Dermis blood vessel endothelial cell (primary cell): ENCODE measurements at regions not wholly inside any gene's neighbourhood (a gene's known extent, or its start where the extent isn't known, plus 50 kb on each side); places are given as distances from the start of the nearest gene placed in this dataset.

ENCODE experiments used
- DNase-seq: peaks from one replicate; pipeline ENCODE4 v3.0.0; 2010

DNA sequence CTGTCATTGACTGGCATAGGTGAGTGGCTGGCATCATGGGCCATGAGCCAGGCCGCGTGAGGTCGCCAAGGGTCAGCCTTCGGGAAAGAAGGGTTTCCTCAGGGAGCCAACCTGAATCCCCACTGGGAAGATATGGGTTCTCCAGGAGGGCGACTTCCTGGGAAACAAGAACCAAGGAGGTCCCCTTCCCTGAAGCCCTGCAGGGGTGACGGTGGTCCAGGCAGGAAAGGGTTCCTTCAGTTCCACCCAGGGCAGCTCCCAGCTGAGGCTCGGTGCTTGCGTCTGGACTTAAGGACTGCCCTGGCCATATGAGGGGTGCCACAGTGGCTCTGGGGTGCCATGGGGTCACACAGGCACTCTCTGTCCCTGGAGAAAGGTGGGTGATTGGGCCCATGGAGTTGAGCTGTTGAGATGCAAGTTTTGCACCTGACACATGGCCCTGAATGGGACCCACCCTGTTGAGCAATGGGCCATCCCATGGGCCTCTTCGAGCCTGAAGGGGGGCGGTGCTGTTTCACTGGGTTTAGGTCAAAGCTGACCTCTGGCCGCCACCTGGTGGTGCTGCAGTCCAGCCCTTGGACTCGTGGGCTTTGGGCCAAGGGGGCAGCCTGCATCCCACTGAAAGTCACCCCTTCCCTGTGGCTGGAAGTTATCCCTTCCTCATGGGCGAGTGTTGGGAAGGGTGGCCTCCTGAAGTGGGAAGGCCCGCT lies 228.1 kb downstream of the SNRPN start:
- no peak for DNase-seq

DNA sequence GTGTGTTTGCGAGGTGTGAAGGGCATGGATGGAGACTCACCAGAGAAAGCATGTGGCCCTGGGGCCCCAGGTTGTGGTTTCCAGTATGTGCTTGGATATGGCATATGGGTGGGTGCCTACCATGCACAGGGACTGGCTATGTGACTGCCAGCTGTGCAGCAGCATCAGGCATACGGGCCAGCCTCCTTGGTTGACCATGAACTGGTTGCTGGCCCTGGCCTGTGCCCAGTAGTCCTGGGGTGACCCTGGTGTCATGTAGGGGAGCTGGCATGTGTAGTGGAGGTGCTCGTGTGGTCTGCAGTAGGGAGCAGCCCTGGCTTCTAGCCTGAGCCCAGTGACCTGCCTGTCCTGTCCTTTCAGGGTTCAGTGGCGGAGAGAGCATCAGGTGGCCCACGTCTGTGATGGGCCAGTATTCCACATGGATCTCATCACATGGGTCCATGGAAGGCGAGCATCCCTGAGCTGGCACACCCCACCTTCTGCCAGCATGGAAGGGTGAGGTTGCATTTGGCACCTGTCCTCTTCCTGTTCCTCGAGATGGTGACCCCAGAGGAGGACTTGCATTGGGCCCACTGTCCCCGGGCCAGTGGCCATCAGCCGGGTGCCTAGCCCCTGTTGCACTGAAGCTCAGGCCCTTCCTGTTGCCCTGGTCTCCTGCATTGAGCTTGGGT lies 228.9 kb downstream of the SNRPN start:
- no peak for DNase-seq

DNA sequence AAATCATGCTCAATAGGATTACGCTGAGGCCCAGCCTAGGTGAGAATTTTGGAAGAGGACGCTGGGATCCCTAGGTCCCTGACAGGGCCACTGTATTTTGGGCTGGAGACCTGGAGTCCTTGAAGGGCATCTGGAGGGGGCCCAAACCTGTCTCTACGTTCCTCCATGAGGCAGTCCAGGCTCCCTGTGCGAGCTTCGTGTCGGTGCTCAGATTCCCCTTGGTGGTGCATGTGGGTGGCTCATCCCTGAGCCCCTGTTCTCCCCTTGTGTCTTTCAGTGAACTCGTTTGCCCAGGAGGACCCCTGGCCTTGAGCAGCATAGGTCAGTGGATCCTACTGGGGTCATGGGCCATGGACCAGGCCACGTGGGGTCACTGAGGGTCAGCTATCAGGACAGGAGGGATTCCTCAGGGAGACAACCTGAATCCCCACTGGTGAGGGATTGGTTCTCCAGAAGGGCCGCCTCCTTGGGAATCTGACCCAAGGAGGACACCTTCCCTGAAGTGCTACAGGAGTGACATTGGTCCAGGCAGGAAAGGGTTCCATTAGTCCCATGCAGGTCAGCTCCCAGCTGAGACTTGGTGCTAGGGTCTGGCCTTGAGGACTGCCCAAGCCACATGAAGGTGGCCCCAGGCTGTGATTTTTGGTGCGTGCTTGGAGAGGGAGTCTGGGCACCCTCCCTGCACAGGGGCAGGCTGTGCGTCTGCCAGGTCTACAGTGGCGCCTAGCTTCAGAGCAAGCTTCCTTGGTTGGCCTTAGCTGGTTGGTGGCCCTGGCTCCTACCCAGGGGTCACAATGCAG lies 229.8 kb downstream of the SNRPN start:
- DNase-seq, result no peak

DNA sequence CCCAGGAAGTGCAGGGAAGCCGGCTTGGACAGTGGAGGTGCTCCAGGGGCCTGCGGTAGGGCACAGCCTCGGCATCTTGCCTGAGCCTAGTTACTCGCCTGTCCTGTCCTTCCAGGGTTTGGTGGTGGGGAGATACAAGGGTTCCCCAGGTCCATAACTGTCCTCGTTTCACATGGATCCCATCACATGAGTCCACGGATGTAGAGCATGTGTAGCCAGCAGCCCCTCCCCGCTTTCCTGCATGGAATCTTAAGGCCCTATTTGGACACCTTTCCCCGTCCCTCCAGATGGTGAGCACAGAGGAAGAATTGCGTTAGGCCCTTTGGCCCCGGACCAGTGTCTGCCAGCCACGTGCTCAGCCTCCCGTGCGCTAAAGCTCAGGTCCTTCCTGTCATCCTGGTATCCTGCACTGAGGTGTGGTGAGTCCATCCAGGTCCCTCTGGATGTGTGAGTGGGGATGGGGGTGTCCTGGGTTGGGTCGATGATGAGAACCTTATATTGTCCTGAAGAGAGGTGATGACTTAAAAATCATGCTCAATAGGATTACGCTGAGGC lies 230.4 kb downstream of the SNRPN start:
- no peak for DNase-seq

DNA sequence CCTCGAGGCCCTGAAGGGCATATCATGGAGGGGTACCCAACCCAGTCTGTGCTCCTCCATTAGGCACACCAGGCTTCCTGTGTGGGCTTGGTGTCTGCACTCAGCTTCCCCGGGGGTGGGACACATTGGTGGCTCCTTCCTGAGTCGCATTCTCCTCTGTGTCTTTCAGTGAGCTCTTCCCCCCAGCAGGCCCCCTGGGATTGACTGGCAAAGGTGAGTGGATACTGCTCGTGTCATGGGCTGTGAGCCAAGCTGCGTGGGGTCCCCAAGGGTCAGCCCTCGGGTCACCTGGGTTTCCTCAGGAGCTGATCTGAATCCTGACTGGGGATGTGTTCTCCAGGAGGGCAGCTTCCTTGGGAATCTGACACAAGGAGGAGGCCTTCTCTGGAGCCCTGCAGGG lies 231.0 kb downstream of the SNRPN start:
- DNase-seq, result no peak

DNA sequence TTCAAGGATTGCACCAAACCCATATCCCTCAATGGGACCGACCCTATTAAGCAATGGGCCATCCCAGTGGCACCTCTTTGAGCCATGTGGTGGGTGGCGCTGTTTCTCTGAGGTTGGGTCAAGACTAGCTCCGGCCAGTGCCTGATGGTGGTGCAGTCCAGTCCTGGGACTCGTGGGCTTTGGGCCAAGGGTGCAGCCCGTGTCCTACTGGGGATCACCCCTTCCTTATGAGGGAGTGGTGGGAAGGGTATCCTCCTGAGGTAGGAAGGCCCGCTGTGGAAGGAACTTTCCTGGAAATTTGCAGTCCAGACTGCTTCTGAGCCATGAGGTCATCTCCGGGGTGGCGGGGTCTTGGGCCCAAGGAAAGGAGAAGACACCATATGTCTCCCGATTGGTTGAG lies 231.6 kb downstream of the SNRPN start:
- DNase-seq, result no peak

DNA sequence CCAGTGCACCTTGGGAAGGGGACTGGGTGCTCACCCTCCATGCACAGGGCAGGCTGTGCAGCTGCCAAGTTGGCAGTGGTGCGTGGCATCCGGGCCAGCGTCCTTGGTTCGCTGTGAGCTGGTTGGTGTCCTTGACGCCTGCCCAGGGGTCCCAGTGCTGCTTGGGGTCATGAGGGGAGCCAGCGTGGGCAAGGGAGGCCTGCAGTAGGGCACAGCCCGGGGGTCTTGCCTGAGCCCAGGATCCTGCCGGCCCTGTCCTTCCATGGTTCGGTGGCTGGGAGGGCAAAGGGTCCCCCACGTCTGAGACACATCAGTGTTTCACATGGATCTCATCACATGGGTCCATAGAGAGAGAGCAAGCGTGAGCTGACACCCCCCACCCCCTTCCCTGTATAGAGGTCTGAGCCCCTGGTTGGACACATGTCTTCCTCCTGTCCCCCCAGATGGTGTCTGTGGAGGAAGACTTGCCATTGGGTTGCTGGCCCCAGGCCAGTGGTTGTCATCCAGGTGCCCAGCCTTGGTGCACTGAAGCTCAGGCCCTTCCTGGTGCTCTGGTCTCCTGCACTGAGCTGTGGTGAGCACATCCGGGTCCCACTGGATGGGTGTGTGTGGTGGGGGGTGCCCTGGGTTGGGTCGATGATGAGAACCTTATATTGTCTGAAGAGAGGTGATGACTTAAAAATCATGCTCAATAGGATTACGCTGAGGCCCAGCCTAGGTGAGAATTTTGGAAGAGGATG lies 232.3 kb downstream of the SNRPN start:
- DNase-seq, result no peak

DNA sequence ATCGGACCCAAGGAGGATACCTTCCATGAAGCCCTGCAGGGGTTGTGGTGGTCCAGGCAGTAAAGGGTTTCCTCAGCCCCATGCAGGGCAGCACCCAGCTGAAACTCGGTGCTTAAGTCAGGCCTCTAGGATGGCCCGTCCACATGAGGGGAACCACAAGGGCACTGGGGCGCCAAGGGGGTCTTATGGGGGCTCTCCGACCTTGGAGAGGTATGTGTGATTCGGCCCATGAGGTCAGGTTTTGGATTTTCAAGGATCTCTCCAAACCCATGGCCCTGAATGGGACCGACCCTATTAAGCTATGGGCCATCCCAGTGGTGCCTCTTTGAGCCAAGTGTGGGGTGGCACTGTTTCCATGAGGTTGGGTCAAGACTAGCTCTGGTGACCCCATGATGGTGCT lies 233.3 kb downstream of the SNRPN start:
- DNase-seq, result no peak

DNA sequence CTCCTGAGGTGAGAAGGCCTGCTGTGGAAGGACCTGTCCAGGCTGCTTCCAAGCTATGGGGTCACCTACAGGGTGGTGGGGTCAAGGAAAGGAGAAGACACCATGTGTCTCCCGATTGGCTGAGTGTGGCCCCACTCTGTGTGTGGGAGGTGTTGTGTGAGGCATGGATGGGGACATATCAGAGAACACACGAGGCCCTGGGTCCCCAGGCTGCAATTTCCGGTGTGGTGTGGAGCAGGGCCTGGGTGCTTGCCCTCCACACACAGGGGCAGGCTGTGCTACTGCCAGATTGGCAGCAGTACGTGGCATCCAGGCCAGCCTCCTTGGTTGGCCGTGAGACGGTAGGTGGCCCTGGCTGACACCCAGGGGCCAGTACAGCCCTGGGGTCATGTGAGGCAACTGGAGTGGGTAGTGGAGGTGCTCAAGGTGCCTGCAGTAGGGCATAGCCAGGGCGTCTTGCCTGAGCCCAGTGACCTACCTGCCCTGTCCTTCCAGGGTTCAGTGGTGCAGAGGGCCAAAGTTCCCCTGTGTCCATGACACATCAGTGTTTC lies 233.8 kb downstream of the SNRPN start:
- DNase-seq, result no peak

DNA sequence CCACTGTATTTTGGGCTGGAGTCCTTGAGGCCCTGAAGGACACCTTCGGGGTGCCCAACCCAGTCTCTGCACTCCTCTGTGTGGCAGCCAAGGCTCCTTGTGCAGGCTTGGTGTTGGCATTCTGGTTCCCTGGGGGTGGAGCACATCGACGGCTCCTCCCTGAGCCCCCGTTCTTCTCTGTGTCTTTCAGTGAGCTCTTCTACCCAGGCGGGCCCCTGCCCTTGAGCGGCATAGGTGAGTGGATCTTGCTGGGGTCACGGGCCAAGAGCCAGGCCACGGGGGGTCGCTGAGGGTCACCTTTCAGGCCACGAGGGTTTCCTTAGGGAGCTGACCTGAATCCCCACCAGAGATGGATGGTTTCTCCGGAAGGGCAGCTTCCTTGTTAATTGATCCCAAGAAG lies 234.8 kb downstream of the SNRPN start:
- DNase-seq, result no peak

DNA sequence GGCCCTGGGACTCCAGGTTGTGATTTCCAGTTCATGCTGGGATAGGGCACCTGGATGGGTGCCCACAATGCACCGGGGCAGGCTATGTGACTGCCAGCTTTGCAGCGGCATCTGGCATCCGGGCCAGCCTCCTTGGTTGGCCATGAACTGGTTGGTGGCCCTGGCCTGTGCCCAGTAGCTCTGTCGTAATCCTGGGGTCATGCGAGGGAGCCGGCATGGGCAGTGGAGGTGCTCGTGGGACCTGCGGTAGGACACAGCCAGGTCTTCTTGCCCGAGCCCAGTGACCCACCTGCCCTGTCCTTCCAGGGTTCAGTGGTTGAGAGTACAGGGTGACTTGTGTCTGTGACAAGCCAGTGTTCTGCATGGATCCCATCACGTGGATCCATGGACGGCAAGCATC lies 237.9 kb downstream of the SNRPN start:
- DNase-seq, result no peak

DNA sequence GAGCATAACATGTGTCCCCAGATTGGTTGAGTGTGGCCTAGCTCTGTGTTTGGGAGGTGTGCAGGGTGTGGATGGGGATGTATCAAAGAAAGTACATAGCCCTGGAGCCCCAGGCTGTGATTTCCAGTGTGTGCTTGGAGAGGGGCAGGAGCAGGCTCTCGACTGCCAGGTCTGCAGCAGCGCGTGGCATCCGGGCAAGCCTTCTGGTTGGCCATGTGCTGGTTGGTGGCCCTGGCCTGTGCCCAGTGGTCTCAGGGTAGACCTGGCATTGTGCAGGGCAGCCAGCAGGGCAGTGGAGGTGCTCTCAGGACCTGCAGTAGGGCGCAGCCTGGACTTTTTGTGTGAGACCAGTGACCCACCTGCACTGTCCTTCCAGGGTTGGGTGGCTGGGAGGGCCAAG lies 231.5 kb downstream of the UBE3A start:
- DNase-seq, result no peak

DNA sequence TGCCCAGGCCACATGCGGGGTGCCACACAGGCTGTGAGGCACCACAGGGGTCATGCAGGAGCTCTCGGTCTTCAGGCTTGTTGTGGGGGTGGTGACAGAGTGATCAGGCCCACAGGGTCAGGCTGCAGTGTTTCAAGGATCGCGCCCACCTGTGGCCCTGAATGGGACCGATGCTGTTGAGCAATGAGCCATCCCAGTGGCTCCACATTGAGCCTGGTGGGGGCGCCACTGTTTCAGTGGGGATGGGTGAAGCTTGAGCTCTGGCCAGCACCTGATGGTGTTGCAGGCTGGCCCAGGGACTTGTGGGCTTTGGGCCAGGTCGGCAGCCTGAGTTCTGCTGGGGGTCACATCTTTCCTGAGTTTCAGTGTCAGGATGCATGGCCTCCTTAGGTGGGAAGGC lies 230.1 kb downstream of the UBE3A start:
- no peak for DNase-seq

DNA sequence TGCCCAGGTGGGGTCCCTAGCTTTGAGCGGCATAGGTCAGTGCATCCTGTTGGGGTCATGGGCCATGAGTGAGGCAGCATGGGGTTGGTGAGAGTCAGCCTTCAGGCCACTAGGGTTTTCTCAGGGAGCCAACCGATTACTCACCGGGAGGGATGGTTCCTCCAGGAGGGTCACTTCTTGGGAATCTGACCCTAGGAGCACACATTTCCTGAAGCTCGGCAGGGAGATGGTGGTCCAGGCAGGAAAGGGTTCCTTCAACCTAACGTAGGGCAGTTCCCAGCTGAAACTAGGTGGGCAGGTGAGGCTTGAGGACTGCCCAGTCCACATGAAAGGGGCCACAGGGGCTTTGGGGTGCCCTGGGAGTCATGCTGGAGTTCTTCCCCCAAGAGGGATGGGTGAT lies 218.0 kb downstream of the UBE3A start:
- DNase-seq, result no peak

DNA sequence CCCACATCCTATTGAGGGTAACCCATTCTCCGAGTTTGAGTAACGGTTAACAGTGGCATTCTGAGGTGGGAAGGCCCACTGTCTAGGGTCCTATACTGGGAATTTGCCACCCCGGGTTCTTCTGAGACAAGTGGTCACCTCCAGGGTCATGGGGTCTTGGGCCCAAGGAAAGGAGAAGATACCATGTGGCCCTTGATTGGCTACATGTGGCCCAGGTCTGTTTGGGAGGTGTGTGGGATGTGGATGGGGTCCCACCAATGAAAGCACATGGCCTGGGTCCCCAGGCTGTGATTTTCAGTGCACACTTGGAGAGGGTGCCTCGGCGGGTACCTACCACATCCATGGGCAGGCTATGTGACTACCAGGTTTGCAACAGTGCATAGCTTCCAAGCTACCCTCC lies 214.4 kb downstream of the UBE3A start:
- no peak for DNase-seq

DNA sequence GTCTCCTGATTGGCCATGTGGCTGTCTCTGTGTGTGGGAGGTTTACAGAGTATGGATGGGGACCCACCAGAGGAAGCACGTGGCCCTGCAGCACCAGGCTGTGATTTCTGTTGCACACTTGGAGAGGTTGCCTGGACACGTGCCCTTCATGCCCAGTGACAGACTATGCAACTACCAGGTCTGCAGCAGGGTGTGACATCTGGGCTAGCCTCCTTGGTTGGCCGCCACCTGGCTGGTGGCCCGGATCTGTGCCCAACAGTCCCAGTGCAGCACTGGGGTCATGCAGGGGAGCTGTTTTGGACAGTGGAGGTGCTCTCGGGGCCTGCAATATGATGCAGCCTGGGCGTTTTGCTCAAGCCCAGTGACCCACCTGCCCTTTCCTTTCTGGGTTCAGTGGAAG lies 212.5 kb downstream of the UBE3A start:
- DNase-seq, result no peak

DNA sequence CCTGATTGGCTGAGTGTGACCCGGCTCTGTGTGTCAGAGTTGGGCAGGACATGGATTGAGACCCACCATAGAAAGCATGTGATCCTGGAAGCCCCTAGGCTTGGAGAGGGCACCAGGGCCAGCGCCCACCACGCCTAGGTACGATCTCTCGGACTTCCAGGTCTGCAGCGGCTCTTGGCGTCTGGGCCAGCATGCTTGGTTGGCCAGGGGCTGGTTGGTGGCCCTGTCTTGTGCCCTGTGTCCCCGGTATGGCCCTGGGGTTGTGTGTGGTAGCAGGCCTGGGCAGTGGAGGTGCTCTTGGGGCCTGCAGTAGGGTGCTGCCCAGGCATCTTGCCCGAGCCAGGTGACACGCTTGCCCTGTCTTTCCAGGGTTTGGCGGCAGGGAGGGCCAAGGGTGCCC lies 210.6 kb downstream of the UBE3A start:
- DNase-seq, result no peak

DNA sequence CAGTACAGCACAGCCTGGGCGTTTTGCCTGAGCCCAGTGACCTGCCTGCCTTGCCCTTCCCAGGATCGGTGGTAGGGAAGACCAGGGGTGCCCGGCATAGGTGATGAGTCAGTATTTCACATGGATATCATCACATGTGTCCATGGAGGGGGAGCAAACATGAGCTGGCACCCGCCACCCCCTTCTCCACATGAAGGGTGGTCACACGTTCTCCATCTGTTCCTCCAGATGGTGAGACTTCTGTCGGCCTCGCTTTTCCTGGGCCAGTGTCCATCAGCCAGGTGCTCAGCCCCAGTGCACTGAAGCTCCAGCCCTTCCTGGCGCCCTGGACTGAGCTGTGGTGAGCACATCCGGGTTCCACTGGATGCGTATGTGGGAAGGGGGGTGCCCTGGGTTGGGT lies 208.4 kb downstream of the UBE3A start:
- no peak for DNase-seq

DNA sequence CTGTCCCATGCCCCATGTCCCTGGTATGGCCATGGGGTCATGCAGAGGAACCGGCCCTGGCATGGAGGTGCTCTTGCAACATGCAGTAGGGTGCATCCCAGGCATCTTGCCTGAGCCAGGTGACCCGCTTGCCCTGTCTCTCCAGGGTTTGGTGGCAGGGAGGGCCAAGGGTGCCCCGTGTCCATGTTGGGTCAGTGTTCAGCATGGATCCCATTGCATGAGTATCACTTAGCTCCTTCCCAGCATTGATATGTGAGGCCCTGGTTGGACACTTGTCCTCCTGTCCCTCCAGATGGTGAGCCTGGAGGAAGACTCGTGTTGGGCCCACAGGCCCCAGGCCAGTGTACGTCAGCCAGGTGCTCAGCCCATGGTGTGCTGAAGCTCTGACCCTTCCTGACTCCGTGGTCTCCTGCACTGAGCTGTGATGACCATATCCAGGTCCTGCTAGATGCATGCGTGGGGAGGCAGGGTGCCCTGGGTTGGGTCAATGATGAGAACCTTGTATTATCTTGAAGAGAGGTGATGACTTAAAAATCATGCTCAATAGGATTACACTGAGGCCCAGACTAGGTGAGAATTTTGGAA lies 205.0 kb downstream of the UBE3A start:
- no peak for DNase-seq

DNA sequence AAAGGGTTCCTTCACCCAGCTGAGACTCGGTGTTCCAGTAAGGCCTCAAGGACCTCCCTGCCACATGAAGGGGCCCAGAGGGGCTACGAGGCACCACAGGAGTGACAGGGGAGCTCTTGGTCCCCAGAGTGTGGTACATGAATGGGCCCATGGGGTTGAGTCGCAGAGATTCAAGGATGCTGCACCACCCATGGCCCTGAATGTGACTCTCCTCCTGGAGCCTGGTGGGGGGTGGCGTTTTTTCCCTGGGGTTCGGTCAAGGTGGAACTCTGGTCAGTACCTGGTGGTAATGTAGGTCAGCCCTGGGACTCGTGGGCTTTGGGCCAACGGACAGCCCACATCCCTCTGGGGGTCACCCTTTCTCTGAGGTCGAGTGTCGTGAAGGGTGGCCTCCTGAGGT lies 204.0 kb downstream of the UBE3A start:
- no peak for DNase-seq

DNA sequence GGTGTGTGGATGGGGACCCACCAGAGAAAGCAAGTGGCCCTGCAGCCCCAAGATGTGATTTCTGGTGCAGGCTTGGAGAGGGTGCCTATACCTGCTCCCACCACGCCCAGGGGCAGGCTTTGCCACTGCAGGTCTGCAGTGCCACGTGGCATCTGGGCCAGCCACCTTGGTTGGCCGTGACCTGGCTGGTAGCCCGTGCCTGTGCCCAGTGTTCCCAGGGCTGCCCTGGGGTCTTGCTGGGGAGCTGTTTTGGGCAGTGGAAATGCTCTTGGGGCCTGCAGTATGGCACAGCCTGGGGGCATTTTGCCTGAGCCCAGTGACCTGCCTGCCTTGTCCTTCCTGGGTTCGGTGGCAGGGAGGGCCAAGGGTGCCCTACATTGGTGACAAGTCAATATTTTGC lies 203.4 kb downstream of the UBE3A start:
- DNase-seq, result no peak

DNA sequence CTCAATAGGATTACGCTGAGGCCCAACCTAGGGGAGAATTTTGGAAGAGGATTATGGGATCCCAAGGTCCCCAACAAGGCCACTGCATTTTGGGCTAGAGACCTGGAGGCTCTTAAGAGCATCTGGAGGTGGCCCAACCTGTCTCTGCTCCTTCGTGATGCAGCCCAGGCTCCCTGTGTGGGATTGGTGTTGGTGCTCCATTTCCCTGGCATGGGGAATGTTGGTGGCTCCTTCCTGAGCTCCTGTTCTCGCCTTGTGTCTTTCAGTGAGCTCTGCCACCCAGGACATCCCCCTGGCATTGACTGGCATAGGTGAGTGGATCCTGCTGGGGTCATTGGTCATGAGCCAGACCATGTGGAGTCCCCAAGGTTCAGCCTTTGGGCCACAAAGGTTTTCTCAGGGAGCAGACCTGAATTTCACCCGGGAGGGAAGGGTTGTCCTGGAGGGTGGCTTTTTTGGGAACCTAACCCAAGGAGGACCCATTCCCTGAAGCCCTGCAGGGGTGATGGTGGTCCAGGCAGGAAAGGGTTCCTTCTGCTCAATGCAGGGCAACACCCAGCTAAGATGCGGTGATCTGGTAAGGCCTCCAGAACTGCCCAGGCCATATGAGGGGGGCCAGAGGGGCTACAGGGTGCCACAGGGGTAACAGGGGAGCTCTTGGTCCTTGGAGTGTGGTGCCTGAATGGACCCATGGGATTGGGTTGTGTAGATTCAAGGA lies 202.5 kb downstream of the UBE3A start:
- DNase-seq, result no peak
